HFF-Myc (cell line): ENCODE measurements at regions not wholly inside any gene's neighbourhood (a gene's known extent, or its start where the extent isn't known, plus 50 kb on each side); places are given as distances from the start of the nearest gene placed in this dataset.

Experiments used
- DNase-seq: peaks from one replicate; pipeline ENCODE4 v3.0.0-alpha.2; 2011; ENCODE audit warnings: low read depth; ENCODE audit errors: extremely low read depth
- H3K4me3 ChIP-seq: replicated peaks from 2 replicates; pipeline ENCODE4 v1.5.1; 2011; ENCODE audit warnings: low read depth, mild to moderate bottlenecking, control low read depth, low read length
- CTCF ChIP-seq: IDR thresholded peaks from 2 replicates; pipeline ENCODE4 v1.5.1; 2012; ENCODE audit warnings: mild to moderate bottlenecking, low read depth, low read length, control low read depth; ENCODE audit errors: missing control alignments

GRCh38 chrX:54615109-54615508 lies 85.1 kb downstream of the GNL3L start:
- no peak overlapping the region for H3K4me3 ChIP-seq
- no peak for DNase-seq
- no peak for TF ChIP-seq CTCF

GRCh38 chrX:54633641-54634040 lies 103.6 kb downstream of the GNL3L start:
- H3K4me3 ChIP-seq = no peak overlapping the region
- no peak for DNase-seq
- no peak for TF ChIP-seq CTCF

GRCh38 chrX:54639018-54639345 lies 109.0 kb downstream of the GNL3L start:
- TF ChIP-seq CTCF = no peak
- no peak for DNase-seq
- H3K4me3 ChIP-seq = peak overlapping the region; percentile 46

GRCh38 chrX:54639346-54640102 lies 109.5 kb downstream of the GNL3L start:
- peak; percentile 86 for DNase-seq
- TF ChIP-seq CTCF = peak; percentile 52

GRCh38 chrX:54640103-54640690 lies 110.2 kb downstream of the GNL3L start:
- H3K4me3 ChIP-seq = peak overlapping the region; percentile 46
- TF ChIP-seq CTCF = no peak
- no peak for DNase-seq

More at GRCh38 chrX:54639346-54640102, 109.5 kb downstream of the GNL3L start:
- H3K4me3 ChIP-seq = peak overlapping the region; percentile 46

- TF ChIP-seq CTCF = no peak
- DNase-seq = peak; percentile 31
- H3K4me3 ChIP-seq = no peak overlapping the region
Measured at GRCh38 chrX:54640736-54641135, 110.7 kb downstream of the GNL3L start.
